ENCODE measurements at regions not wholly inside any gene's neighbourhood (a gene's known extent, or its start where the extent isn't known, plus 50 kb on each side); places are given as distances from the start of the nearest gene placed in this dataset.

GRCh38 chr21:19684328-19684727, 1280.7 kb upstream of the TMPRSS15 start:
- TF ChIP-seq EP300 (IDR thresholded peaks at IDR 0.05; ENCODE audit: low read depth): no peak
- no peak for TF ChIP-seq POLR2A (IDR thresholded peaks at IDR 0.05)
